B cell (primary cell): ENCODE measurements at regions not wholly inside any gene's neighbourhood (a gene's known extent, or its start where the extent isn't known, plus 50 kb on each side); places are given as distances from the start of the nearest gene placed in this dataset.

Experiments used
- EZH2 ChIP-seq: IDR thresholded peaks from 2 replicates; pipeline ENCODE4 v1.6.1; 2012; ENCODE audit warnings: borderline replicate concordance, low read depth, mild to moderate bottlenecking, moderate library complexity, low read length; ENCODE audit not compliant: insufficient read depth, poor library complexity, severe bottlenecking
- TF ChIP-seq, protein P1 (sequence below): fragments of 200-600 bp; IDR thresholded peaks from one replicate; pipeline ENCODE4 v1.8.0; 2022; ENCODE audit warnings: antibody characterized with exemption, mild to moderate bottlenecking

DNA sequence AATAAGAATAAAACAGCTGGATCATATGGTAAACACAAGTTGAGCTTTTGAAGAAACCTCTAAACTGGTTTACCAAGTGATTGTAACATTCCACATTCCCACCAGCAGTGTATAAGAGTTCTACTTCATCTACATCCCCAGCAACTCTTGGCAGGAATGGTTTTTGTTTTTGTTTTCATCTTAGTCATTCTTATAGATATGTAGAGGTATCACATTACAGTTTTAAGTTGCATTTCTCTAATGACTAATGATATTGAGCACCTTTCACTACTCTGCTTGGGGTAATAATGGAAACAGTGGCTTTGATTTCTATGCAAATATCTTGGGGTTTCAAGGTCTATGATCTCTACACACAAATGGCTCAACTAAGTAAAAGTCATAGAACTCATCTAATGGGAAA, 614.5 kb downstream of the TBC1D4 start:
- TF ChIP-seq, protein P1, sequence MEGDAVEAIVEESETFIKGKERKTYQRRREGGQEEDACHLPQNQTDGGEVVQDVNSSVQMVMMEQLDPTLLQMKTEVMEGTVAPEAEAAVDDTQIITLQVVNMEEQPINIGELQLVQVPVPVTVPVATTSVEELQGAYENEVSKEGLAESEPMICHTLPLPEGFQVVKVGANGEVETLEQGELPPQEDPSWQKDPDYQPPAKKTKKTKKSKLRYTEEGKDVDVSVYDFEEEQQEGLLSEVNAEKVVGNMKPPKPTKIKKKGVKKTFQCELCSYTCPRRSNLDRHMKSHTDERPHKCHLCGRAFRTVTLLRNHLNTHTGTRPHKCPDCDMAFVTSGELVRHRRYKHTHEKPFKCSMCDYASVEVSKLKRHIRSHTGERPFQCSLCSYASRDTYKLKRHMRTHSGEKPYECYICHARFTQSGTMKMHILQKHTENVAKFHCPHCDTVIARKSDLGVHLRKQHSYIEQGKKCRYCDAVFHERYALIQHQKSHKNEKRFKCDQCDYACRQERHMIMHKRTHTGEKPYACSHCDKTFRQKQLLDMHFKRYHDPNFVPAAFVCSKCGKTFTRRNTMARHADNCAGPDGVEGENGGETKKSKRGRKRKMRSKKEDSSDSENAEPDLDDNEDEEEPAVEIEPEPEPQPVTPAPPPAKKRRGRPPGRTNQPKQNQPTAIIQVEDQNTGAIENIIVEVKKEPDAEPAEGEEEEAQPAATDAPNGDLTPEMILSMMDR, result no peak
- no peak for TF ChIP-seq EZH2
